ENCODE measurements at regions not wholly inside any gene's neighbourhood (a gene's known extent, or its start where the extent isn't known, plus 50 kb on each side); places are given as distances from the start of the nearest gene placed in this dataset.

DNA sequence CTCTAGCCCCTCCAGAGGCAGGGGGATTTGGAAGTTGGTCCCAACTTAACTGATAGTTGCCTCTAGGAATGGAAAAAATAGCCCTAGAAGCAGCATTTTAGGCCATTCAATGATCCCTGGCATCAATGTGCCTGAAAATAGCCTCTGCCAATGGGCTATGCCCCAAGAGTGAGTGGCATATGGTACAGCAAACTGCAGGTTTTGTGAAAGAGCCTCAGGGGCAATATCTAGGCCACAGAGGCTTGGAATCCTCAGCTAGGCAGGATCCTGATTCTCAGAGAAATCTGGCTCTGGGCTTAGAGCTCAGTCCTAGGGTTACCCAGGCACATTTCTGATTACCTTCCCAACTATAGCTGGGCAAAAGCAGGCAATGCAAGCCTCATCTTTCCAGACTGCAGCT is 104.4 kb upstream of the MOCS1 start:
- TF ChIP-seq, protein P1, sequence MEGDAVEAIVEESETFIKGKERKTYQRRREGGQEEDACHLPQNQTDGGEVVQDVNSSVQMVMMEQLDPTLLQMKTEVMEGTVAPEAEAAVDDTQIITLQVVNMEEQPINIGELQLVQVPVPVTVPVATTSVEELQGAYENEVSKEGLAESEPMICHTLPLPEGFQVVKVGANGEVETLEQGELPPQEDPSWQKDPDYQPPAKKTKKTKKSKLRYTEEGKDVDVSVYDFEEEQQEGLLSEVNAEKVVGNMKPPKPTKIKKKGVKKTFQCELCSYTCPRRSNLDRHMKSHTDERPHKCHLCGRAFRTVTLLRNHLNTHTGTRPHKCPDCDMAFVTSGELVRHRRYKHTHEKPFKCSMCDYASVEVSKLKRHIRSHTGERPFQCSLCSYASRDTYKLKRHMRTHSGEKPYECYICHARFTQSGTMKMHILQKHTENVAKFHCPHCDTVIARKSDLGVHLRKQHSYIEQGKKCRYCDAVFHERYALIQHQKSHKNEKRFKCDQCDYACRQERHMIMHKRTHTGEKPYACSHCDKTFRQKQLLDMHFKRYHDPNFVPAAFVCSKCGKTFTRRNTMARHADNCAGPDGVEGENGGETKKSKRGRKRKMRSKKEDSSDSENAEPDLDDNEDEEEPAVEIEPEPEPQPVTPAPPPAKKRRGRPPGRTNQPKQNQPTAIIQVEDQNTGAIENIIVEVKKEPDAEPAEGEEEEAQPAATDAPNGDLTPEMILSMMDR (IDR thresholded peaks at IDR 0.05) = no peak
- TF ChIP-seq POLR2A (IDR thresholded peaks at IDR 0.05) (no peak), EP300 (IDR thresholded peaks at IDR 0.05) (no peak)
